PC-3 (cell line): ENCODE measurements at regions not wholly inside any gene's neighbourhood (a gene's known extent, or its start where the extent isn't known, plus 50 kb on each side); places are given as distances from the start of the nearest gene placed in this dataset.

Source experiments
- CTCF ChIP-seq: fragments of 300-600 bp; sonication (generic); conservative IDR thresholded peaks from 2 replicates; pipeline ENCODE4 v1.5.1; 2017; ENCODE audit warnings: antibody characterized with exemption, low read depth, mild to moderate bottlenecking, low read length
- EZH2 ChIP-seq: fragments of 300-600 bp; sonication (generic); IDR thresholded peaks from one replicate; pipeline ENCODE4 v1.6.1; 2017; ENCODE audit warnings: antibody characterized with exemption, mild to moderate bottlenecking, low read length; ENCODE audit not compliant: unreplicated experiment
- EZH2phosphoT487 ChIP-seq: fragments of 300-600 bp; sonication (generic); IDR thresholded peaks from 2 replicates; pipeline ENCODE4 v1.6.1; 2018; ENCODE audit warnings: mild to moderate bottlenecking, antibody characterized with exemption, low read length, borderline replicate concordance

DNA sequence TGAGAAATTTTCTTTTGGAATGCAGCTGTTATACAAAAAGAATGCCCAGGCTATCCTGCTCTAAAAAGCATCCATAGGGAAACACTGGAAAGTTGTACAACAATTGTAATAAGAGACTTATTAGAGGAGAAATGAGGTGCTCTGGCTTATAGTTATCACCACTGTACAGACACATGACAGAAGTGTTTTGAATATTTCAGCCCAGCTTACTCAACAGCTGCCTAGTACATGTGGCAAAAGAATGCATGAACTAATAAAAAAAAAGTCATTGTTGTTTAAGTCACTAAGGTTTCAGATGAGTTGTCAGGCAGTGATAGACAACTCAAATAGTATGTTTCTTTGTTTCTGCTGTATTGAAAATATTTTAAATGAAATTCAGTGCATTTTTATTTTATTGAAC, 307.7 kb downstream of the GPM6A start:
- TF ChIP-seq EZH2 (no peak), CTCF (no peak), EZH2phosphoT487 (no peak)
